GM19238 (cell line): ENCODE measurements at regions not wholly inside any gene's neighbourhood (a gene's known extent, or its start where the extent isn't known, plus 50 kb on each side); places are given as distances from the start of the nearest gene placed in this dataset.
"Not testable (repeated sequence)": the region's sequence is repeated elsewhere in the genome, so short reads cannot be mapped to it uniquely, and the experiment has no call there.

Source experiments
- DNase-seq: peaks from one replicate; pipeline ENCODE4 v3.0.0; 2011; ENCODE audit warnings: low spot score; ENCODE audit not compliant: insufficient read length

GRCh38 chr2:88802026-88802425 lies 110.6 kb downstream of the RPIA start:
- DNase-seq: not testable (repeated sequence)

- no peak for DNase-seq
These were observed 115.9 kb downstream of the RPIA start for GRCh38 chr2:88807237-88807962.

- DNase-seq: no peak
These were observed 116.6 kb downstream of the RPIA start for GRCh38 chr2:88808083-88808482.

GRCh38 chr2:88808652-88809051 lies 117.2 kb downstream of the RPIA start:
- no peak for DNase-seq

GRCh38 chr2:88809216-88809615 lies 117.7 kb downstream of the RPIA start:
- DNase-seq: no peak

GRCh38 chr2:88810017-88810416 lies 118.5 kb downstream of the RPIA start:
- DNase-seq: no peak

GRCh38 chr2:88810488-88810887 lies 119.0 kb downstream of the RPIA start:
- DNase-seq: no peak

GRCh38 chr2:88811233-88811632 lies 119.8 kb downstream of the RPIA start:
- DNase-seq: no peak

- DNase-seq: no peak
These were observed 120.2 kb downstream of the RPIA start for GRCh38 chr2:88811681-88812080.

GRCh38 chr2:88813612-88814011 lies 122.1 kb downstream of the RPIA start:
- DNase-seq: no peak

GRCh38 chr2:88815282-88815681 lies 123.8 kb downstream of the RPIA start:
- DNase-seq: no peak

- DNase-seq: no peak
These were observed 124.2 kb downstream of the RPIA start for GRCh38 chr2:88815697-88816096.

GRCh38 chr2:88818381-88818780 lies 126.9 kb downstream of the RPIA start:
- no peak for DNase-seq

- DNase-seq: no peak
These were observed 133.5 kb downstream of the RPIA start for GRCh38 chr2:88824951-88825350.

- DNase-seq: no peak
These were observed 134.9 kb downstream of the RPIA start for GRCh38 chr2:88826399-88826798.

- no peak for DNase-seq
These were observed 136.3 kb downstream of the RPIA start for GRCh38 chr2:88827821-88828220.

- no peak for DNase-seq
These were observed 137.1 kb downstream of the RPIA start for GRCh38 chr2:88828397-88829137.

- DNase-seq: no peak
These were observed 138.4 kb downstream of the RPIA start for GRCh38 chr2:88829607-88830463.

GRCh38 chr2:88831071-88831791 lies 139.8 kb downstream of the RPIA start:
- DNase-seq: no peak

- peak; percentile 38 for DNase-seq
These were observed 140.3 kb downstream of the RPIA start for GRCh38 chr2:88831792-88832248.

- DNase-seq: no peak
These were observed 141.0 kb downstream of the RPIA start for GRCh38 chr2:88832311-88832991.
